HL-60 (cell line): ENCODE measurements at regions not wholly inside any gene's neighbourhood (a gene's known extent, or its start where the extent isn't known, plus 50 kb on each side); places are given as distances from the start of the nearest gene placed in this dataset.

Source experiments
- DNase-seq, 2 experiments: peaks; one replicate each; pipeline ENCODE4 v3.0.0-alpha.2; 2010 to 2020; ENCODE audit warnings: low read depth in 1 of 2, low spot score in 1 of 2
- H3K27ac ChIP-seq: fragments of 250-450 bp; sonication (Bioruptor Pico); replicated peaks from 2 replicates; pipeline ENCODE4 v1.5.1; 2020; ENCODE audit warnings: mild to moderate bottlenecking, moderate library complexity
- H3K27me3 ChIP-seq: fragments of 250-450 bp; sonication (Bioruptor Pico); 2 replicates; pipeline ENCODE4 v1.5.1; 2021; ENCODE audit warnings: mild to moderate bottlenecking, moderate library complexity; ENCODE audit not compliant: insufficient read depth, poor library complexity, severe bottlenecking
- H3K4me3 ChIP-seq: replicated peaks from 2 replicates; pipeline ENCODE4 v1.5.1; 2011; ENCODE audit warnings: mild to moderate bottlenecking, control low read depth, low read length; ENCODE audit not compliant: insufficient read depth
- GABPA ChIP-seq: IDR thresholded peaks from 2 replicates; pipeline ENCODE4 v1.6.1; 2012; ENCODE audit warnings: low read depth
- POLR2AphosphoS5 ChIP-seq: IDR thresholded peaks from 2 replicates; pipeline ENCODE4 v1.6.1; 2012; ENCODE audit warnings: low read depth
- SPI1 ChIP-seq: IDR thresholded peaks from 2 replicates; pipeline ENCODE4 v1.6.1; 2012; ENCODE audit warnings: low read depth, mild to moderate bottlenecking, borderline replicate concordance
- TF ChIP-seq, protein P1 (sequence below): IDR thresholded peaks from 2 replicates; pipeline ENCODE4 v1.6.1; 2012; ENCODE audit warnings: low read depth; ENCODE audit not compliant: insufficient replicate concordance
- TF ChIP-seq, protein P2 (sequence below): IDR thresholded peaks from one replicate; pipeline ENCODE4 v1.5.1; 2011; ENCODE audit warnings: low read length, control low read depth, inconsistent platforms; ENCODE audit not compliant: insufficient read depth

- TF ChIP-seq GABPA (no peak), SPI1 (no peak), POLR2AphosphoS5 (no peak)
- TF ChIP-seq, protein P1, sequence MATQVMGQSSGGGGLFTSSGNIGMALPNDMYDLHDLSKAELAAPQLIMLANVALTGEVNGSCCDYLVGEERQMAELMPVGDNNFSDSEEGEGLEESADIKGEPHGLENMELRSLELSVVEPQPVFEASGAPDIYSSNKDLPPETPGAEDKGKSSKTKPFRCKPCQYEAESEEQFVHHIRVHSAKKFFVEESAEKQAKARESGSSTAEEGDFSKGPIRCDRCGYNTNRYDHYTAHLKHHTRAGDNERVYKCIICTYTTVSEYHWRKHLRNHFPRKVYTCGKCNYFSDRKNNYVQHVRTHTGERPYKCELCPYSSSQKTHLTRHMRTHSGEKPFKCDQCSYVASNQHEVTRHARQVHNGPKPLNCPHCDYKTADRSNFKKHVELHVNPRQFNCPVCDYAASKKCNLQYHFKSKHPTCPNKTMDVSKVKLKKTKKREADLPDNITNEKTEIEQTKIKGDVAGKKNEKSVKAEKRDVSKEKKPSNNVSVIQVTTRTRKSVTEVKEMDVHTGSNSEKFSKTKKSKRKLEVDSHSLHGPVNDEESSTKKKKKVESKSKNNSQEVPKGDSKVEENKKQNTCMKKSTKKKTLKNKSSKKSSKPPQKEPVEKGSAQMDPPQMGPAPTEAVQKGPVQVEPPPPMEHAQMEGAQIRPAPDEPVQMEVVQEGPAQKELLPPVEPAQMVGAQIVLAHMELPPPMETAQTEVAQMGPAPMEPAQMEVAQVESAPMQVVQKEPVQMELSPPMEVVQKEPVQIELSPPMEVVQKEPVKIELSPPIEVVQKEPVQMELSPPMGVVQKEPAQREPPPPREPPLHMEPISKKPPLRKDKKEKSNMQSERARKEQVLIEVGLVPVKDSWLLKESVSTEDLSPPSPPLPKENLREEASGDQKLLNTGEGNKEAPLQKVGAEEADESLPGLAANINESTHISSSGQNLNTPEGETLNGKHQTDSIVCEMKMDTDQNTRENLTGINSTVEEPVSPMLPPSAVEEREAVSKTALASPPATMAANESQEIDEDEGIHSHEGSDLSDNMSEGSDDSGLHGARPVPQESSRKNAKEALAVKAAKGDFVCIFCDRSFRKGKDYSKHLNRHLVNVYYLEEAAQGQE = no peak
- TF ChIP-seq, protein P2, sequence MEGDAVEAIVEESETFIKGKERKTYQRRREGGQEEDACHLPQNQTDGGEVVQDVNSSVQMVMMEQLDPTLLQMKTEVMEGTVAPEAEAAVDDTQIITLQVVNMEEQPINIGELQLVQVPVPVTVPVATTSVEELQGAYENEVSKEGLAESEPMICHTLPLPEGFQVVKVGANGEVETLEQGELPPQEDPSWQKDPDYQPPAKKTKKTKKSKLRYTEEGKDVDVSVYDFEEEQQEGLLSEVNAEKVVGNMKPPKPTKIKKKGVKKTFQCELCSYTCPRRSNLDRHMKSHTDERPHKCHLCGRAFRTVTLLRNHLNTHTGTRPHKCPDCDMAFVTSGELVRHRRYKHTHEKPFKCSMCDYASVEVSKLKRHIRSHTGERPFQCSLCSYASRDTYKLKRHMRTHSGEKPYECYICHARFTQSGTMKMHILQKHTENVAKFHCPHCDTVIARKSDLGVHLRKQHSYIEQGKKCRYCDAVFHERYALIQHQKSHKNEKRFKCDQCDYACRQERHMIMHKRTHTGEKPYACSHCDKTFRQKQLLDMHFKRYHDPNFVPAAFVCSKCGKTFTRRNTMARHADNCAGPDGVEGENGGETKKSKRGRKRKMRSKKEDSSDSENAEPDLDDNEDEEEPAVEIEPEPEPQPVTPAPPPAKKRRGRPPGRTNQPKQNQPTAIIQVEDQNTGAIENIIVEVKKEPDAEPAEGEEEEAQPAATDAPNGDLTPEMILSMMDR = no peak
Measured at GRCh38 chr5:167319243-167319642, 972.2 kb upstream of the WWC1 start.

DNA sequence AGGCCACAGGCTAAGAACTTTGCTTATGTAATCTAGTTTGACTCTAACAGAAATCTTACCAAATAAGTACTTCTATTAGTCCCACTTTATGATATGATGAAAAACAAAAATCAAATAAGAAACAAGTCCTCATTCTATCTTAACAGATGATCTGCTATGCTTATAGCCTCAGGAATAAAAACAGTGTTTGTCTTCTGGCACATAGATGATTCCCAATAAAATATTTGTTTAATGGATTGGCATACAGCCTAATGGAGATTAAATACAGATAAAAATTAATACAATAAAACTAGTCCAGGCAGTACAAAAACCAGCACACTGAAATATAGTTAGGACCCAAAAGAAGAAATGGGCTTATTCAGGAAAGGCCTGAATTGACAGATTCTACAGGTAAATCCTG lies 971.4 kb upstream of the WWC1 start:
- no peak overlapping the region for H3K27ac ChIP-seq
- TF ChIP-seq, protein P1 = no peak
- TF ChIP-seq GABPA (no peak), SPI1 (no peak), POLR2AphosphoS5 (no peak)
- TF ChIP-seq, protein P2 = no peak

More at GRCh38 chr5:167319243-167319642, 972.2 kb upstream of the WWC1 start:
- Histone ChIP-seq H3K27me3 (no peaks in the 10 kb centered on the region), H3K4me3 (no peak overlapping the region), H3K27ac (no peak overlapping the region)
- DNase-seq = no peak

DNA sequence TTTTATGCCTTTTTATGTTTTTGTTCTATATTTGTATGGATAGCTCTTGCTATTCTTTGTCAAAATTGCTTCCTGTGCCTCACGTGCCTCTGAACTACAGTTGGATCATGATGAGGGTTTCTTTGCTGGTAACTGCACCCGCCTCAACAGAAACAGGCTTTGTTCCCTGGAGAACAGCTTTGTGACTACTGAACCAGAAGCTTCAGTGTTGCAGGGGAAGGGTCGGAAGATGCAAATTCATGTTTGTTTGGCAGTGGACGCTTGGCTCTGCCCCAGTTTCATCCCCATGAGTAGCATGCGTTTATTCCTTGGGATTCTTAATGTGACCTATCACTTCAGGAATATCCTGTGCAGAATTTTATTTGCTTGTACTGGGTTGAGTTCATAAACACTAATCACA lies 959.1 kb upstream of the WWC1 start:
- TF ChIP-seq POLR2AphosphoS5 (no peak), SPI1 (no peak), GABPA (no peak)
- TF ChIP-seq, protein P2 = no peak
- TF ChIP-seq, protein P1 = no peak
- DNase-seq = no peak
- no peak overlapping the region for H3K27ac ChIP-seq
- no peak overlapping the region for H3K4me3 ChIP-seq
- H3K27me3 ChIP-seq = no peaks in the 10 kb centered on the region

More for the DNA sequence above, 971.4 kb upstream of the WWC1 start:
- no peak for DNase-seq
- Histone ChIP-seq H3K27me3 (no peaks in the 10 kb centered on the region), H3K4me3 (no peak overlapping the region)
